Stimulated activated CD8-positive, alpha-beta memory T cell treated with anti-CD3 and anti-CD28 coated beads, Interleukin-7, amount 100 ng/mL, for 24 hours (primary cell): ENCODE measurements at regions not wholly inside any gene's neighbourhood (a gene's known extent, or its start where the extent isn't known, plus 50 kb on each side); places are given as distances from the start of the nearest gene placed in this dataset.
"Not testable (repeated sequence)": the region's sequence is repeated elsewhere in the genome, so short reads cannot be mapped to it uniquely, and the experiment has no call there.

Experiments used
- DNase-seq: peaks from one replicate; pipeline ENCODE4 v3.0.0-alpha.2; 2020; ENCODE audit warnings: low read depth

- DNase-seq: no peak
These were observed 238.5 kb upstream of the ERBB4 start for GRCh38 chr2:212777020-212777491.

GRCh38 chr2:212773808-212774339, 235.3 kb upstream of the ERBB4 start:
- no peak for DNase-seq

GRCh38 chr2:212770240-212770639, 231.6 kb upstream of the ERBB4 start:
- DNase-seq: no peak

- DNase-seq: no peak
These were observed 228.3 kb upstream of the ERBB4 start for GRCh38 chr2:212766921-212767320.

- DNase-seq: no peak
These were observed 214.2 kb upstream of the ERBB4 start for GRCh38 chr2:212752730-212753351.

- DNase-seq: no peak
These were observed 206.8 kb upstream of the ERBB4 start for GRCh38 chr2:212745359-212745758.

GRCh38 chr2:212737392-212738172, 199.0 kb upstream of the ERBB4 start:
- DNase-seq: no peak

GRCh38 chr2:212736385-212736726, 197.8 kb upstream of the ERBB4 start:
- DNase-seq: no peak

- DNase-seq: no peak
These were observed 194.7 kb upstream of the ERBB4 start for GRCh38 chr2:212733273-212733672.

- no peak for DNase-seq
These were observed 194.3 kb upstream of the ERBB4 start for GRCh38 chr2:212732860-212733259.

- DNase-seq: no peak
These were observed 192.4 kb upstream of the ERBB4 start for GRCh38 chr2:212730994-212731393.

- no peak for DNase-seq
These were observed 190.1 kb upstream of the ERBB4 start for GRCh38 chr2:212728717-212729116.

GRCh38 chr2:212727751-212728150, 189.1 kb upstream of the ERBB4 start:
- no peak for DNase-seq

- no peak for DNase-seq
These were observed 187.8 kb upstream of the ERBB4 start for GRCh38 chr2:212726403-212726802.

- no peak for DNase-seq
These were observed 186.6 kb upstream of the ERBB4 start for GRCh38 chr2:212725180-212725579.

GRCh38 chr2:212723226-212723625, 184.6 kb upstream of the ERBB4 start:
- no peak for DNase-seq

- no peak for DNase-seq
These were observed 183.4 kb upstream of the ERBB4 start for GRCh38 chr2:212722046-212722445.

GRCh38 chr2:212721026-212721451, 182.4 kb upstream of the ERBB4 start:
- DNase-seq: no peak

- not testable (repeated sequence) for DNase-seq
These were observed 176.8 kb upstream of the ERBB4 start for GRCh38 chr2:212715411-212715810.

- no peak for DNase-seq
These were observed 175.1 kb upstream of the ERBB4 start for GRCh38 chr2:212713681-212714080.

GRCh38 chr2:212712991-212713390, 174.4 kb upstream of the ERBB4 start:
- DNase-seq: no peak

- DNase-seq: no peak
These were observed 173.9 kb upstream of the ERBB4 start for GRCh38 chr2:212712466-212712865.

GRCh38 chr2:212711856-212712255, 173.3 kb upstream of the ERBB4 start:
- no peak for DNase-seq
